NCI-H2196 (cell line): ENCODE measurements at regions not wholly inside any gene's neighbourhood (a gene's known extent, or its start where the extent isn't known, plus 50 kb on each side); places are given as distances from the start of the nearest gene placed in this dataset.

Experiments
- DNase-seq: peaks from one replicate; lab custom pipeline; 2025; ENCODE audit not compliant: unreplicated experiment; lab: John Stamatoyannopoulos, UW

- DNase-seq, result no peak
These were observed 365.7 kb upstream of the MAD2L1 start for GRCh38 chr4:120432301-120432860.

GRCh38 chr4:120431180-120431579, 364.5 kb upstream of the MAD2L1 start:
- DNase-seq, result no peak

- no peak for DNase-seq
These were observed 351.5 kb upstream of the MAD2L1 start for GRCh38 chr4:120418146-120418545.

- no peak for DNase-seq
These were observed 349.2 kb upstream of the MAD2L1 start for GRCh38 chr4:120415896-120416295.

GRCh38 chr4:120406960-120407359, 340.3 kb upstream of the MAD2L1 start:
- DNase-seq, result no peak

DNA sequence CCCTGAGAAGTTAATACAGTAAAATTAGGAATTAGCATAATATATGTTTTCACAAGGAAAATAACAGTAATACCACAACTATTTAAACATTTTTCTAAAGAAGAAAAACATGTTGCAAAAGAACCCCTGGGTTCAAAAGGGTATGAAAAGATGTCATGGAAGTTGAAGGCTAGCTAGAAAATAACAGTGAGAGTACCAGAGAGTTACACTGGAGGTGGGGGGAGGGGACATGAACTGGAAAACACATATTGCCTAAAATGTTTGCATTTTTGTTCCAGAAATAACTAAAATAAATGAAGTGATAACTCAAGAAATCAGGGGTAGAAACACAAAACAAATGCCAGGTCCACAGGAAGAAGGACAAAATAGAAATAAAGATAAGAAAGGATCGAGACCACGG, 336.6 kb upstream of the MAD2L1 start:
- no peak for DNase-seq

GRCh38 chr4:120400441-120400840, 333.8 kb upstream of the MAD2L1 start:
- no peak for DNase-seq

GRCh38 chr4:120399826-120400225, 333.2 kb upstream of the MAD2L1 start:
- no peak for DNase-seq

DNA sequence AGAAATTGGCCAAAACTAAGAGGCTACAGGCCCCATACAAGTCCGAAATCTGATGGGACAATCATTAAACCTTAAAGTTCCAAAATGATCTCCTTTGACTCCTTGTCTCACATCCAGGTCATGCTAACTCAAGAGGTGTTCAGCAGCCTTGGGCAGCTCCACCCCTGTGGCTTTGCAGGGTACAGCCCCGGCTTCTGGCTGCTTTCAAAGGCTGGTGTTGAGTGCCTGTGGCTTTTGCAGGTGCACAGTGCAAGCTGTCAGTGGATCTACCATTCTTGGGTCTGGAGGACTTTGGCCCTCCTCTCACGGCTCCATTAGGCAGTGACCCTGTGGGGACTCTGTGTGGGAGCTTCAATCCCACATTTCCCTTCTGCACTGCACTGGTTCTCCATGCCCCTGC, 329.1 kb upstream of the MAD2L1 start:
- DNase-seq, result no peak

DNA sequence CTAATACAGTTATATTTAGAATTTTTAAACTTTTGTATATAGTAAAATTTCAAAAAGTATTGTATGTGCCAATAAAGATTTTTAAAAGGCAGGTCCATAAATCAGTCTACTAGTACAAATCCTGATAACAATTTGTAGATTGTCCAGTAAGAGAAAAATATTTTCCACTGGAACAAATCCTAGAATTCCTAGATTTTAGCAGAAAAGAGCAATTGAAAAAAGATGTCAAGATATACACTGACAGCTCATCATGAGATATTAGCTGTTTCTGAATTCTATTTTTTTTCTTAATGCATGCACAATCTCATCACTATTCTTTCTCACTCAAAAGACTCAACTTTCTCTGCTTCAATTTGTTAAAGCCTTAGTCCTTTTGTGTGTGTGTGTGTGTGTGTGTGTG, 289.2 kb upstream of the MAD2L1 start:
- no peak for DNase-seq

- DNase-seq, result no peak
These were observed 287.7 kb upstream of the MAD2L1 start for GRCh38 chr4:120354381-120354780.

GRCh38 chr4:120353235-120353634, 286.6 kb upstream of the MAD2L1 start:
- no peak for DNase-seq

- DNase-seq, result no peak
These were observed 286.1 kb upstream of the MAD2L1 start for GRCh38 chr4:120352739-120353138.

DNA sequence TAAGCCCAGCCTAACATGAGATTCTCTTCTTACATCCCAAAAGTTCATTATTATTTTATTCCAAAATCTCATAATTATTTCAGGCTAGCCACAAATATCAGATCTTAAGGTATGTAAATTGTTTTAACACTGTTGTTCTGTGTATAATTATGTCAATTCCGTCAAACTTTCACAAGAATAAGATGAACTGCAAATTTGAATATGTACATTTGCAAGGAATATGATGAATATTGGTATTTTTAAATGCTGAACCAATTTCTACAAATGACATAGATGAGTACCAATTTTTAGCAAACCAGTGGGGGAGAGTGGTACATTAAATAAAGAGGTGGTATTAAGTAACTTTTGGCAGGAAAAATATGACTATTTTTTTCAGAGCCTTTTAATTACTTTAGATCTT, 282.3 kb upstream of the MAD2L1 start:
- DNase-seq, result no peak

GRCh38 chr4:120348521-120348920, 281.9 kb upstream of the MAD2L1 start:
- DNase-seq, result no peak

GRCh38 chr4:120331486-120332370, 265.1 kb upstream of the MAD2L1 start:
- DNase-seq, result no peak

- DNase-seq, result no peak
These were observed 262.7 kb upstream of the MAD2L1 start for GRCh38 chr4:120329386-120329785.

GRCh38 chr4:120327276-120327675, 260.6 kb upstream of the MAD2L1 start:
- no peak for DNase-seq

DNA sequence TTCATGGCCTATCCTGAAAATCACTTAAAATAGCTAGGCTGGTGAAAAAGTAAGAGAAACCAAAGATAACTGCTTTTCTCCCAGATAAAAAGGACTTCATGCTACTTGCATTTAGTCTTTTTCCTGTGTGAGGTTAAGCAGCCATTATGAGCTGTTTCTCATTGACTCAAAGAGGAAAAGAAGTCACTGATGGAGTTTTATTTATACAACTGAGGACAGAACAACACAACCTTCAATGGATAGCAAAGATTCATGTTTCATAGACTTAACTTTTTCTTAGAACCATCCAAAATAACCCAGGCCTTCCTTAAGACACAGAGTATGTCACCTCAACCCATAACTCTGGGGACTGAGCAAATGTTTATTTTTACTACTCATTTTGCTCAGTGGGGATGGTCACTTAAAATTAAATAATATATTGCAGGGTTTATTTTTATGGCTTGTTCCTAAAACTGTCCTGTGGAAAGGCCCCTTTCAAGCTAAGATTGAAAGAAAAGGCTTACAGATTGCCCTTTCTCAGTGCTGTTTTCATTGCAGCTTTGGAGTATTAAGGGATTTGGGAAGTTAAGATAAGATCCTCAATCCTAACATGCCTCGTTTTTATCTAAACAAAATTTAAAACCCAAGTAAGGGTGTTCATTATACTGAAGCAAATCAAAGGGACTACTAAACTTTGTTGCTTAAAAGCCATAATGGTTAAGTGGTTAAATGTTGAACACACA, 252.6 kb upstream of the MAD2L1 start:
- DNase-seq, result no peak

GRCh38 chr4:120318196-120318846, 251.7 kb upstream of the MAD2L1 start:
- DNase-seq, result no peak

DNA sequence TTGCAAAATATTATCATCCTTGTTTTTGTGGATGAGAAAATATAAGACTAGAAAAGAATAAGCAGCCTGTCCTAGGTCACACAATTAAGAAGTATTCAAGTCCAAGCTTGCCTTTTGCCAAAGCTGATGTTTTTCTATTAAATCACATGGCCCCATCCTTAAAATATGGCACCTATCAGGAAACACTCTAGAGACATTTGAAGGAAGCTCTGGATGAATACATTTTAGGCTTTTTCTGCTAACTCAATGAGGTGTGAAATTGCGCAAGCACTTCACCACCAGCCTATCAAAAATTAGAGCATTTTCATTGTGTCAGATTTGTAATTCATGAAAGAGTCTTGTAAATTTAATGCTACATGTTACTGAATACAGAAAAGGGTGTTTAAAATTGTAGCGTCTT, 251.1 kb upstream of the MAD2L1 start:
- no peak for DNase-seq

- no peak for DNase-seq
These were observed 249.8 kb upstream of the MAD2L1 start for GRCh38 chr4:120316416-120316815.
